ENCODE measurements at regions not wholly inside any gene's neighbourhood (a gene's known extent, or its start where the extent isn't known, plus 50 kb on each side); places are given as distances from the start of the nearest gene placed in this dataset.

- TF ChIP-seq CTCF (conservative IDR thresholded peaks at IDR 0.05; ENCODE audit: control insufficient read depth, insufficient read depth, low read depth, low read length) = no peak
- H3K4me3 ChIP-seq (ENCODE audit: control insufficient read depth, low read depth, low read length) = no peak overlapping the region
- DNase-seq (ENCODE audit: low read depth) = peak; percentile 96
Observed at GRCh38 chr5:53422539-53422938, 57.9 kb upstream of the FST start.

- no peak overlapping the region for H3K4me3 ChIP-seq (ENCODE audit: control insufficient read depth, low read depth, low read length)
- peak; percentile 86 for DNase-seq (ENCODE audit: low read depth)
- TF ChIP-seq CTCF (conservative IDR thresholded peaks at IDR 0.05; ENCODE audit: control insufficient read depth, insufficient read depth, low read depth, low read length) = no peak
Observed at GRCh38 chr5:53423724-53424123, 56.7 kb upstream of the FST start.

GRCh38 chr5:53424686-53425615 is 55.5 kb upstream of the FST start:
- no peak overlapping the region for H3K4me3 ChIP-seq (ENCODE audit: control insufficient read depth, low read depth, low read length)
- DNase-seq (ENCODE audit: low read depth) = peak; percentile 56
- no peak for TF ChIP-seq CTCF (conservative IDR thresholded peaks at IDR 0.05; ENCODE audit: control insufficient read depth, insufficient read depth, low read depth, low read length)

DNA sequence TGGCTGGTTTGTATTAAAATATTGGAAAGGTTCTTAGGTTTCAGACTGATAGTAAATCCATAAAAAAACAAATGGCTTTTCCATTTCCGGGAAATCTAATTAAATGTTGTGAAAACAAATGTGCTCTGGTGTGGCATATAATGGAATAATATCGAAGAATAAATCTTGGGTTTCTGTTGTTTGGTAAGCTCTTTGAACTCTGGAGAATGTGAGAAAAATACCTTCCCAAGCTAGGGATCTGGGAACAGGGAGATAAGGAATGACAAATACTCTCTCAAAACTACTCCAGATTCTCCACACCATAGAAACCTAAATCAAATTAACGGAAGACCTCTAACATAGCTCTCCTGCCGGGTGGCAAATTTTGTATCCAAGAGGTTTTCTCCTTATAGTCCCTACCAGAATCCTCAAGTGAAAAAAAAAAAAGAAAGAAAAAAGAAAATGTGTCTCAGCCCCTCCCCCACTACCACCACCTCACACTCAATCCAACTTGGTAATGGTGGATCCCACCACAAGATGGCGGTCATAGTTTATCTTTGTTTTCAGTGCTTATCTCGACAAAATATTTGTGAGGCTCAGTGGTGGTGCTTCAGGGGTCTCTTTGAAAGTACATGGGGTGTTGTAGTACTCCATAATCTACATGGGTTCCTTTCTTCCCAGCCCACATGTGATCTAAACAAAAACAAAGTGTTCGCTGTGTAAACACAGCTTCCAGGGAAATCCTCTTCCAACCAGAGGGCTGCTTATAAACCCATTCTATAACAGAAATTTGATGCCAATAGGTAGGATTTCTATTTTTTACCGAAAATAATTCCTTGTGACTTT is 54.5 kb upstream of the FST start:
- TF ChIP-seq CTCF (conservative IDR thresholded peaks at IDR 0.05; ENCODE audit: control insufficient read depth, insufficient read depth, low read depth, low read length) = no peak
- no peak overlapping the region for H3K4me3 ChIP-seq (ENCODE audit: control insufficient read depth, low read depth, low read length)
- peak; percentile 25 for DNase-seq (ENCODE audit: low read depth)

DNA sequence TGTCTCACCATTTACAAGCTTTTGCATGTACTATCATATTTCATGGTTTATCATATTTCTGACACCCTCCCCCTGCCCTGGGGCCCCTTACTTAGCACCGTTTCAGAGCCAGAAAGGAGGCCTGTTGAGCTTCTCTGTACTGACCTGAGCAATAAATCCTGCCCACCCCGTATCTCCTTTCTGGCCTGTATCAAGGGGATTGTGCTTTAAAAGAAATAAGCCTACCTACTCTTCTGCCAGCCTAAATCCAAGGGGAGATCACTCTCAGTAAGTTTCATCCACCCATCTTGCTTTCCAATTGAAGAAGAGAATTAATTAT is 54.0 kb upstream of the FST start:
- no peak for DNase-seq (ENCODE audit: low read depth)
- no peak for TF ChIP-seq CTCF (conservative IDR thresholded peaks at IDR 0.05; ENCODE audit: control insufficient read depth, insufficient read depth, low read depth, low read length)
- H3K4me3 ChIP-seq (ENCODE audit: control insufficient read depth, low read depth, low read length) = no peak overlapping the region

GRCh38 chr5:53426878-53427277 is 53.6 kb upstream of the FST start:
- no peak for DNase-seq (ENCODE audit: low read depth)
- TF ChIP-seq CTCF (conservative IDR thresholded peaks at IDR 0.05; ENCODE audit: control insufficient read depth, insufficient read depth, low read depth, low read length) = no peak
- H3K4me3 ChIP-seq (ENCODE audit: control insufficient read depth, low read depth, low read length) = no peak overlapping the region
